ENCODE measurements at regions not wholly inside any gene's neighbourhood (a gene's known extent, or its start where the extent isn't known, plus 50 kb on each side); places are given as distances from the start of the nearest gene placed in this dataset.

- TF ChIP-seq REST (IDR thresholded peaks at IDR 0.05; ENCODE audit: low read depth, low read length) (no peak), RCOR1 (IDR thresholded peaks at IDR 0.05; ENCODE audit: low read length) (no peak), POLR2AphosphoS5 (IDR thresholded peaks at IDR 0.05; ENCODE audit: low read depth, low read length) (no peak), GATA2 (CRISPR knock-in tag; IDR thresholded peaks at IDR 0.05) (no peak), USF1 (IDR thresholded peaks at IDR 0.05; ENCODE audit: borderline replicate concordance, low read depth) (no peak), FOXJ3 (CRISPR knock-in tag; IDR thresholded peaks at IDR 0.05) (no peak)
These were observed 99.8 kb upstream of the CPNE4 start (continued) for GRCh38 chr3:132134611-132135010.

- TF ChIP-seq TCF12 (IDR thresholded peaks at IDR 0.05) (peak; percentile 84), ZBTB33 (IDR thresholded peaks at IDR 0.05; ENCODE audit: borderline replicate concordance, low read depth) (no peak), MEF2A (IDR thresholded peaks at IDR 0.05; ENCODE audit: borderline replicate concordance, low read depth) (peak; percentile 35; the same call in 1 of the 2 replicates), CHD2 (IDR thresholded peaks at IDR 0.05; ENCODE audit: low read length, partially characterized antibody) (no peak), NFIC (IDR thresholded peaks at IDR 0.05; ENCODE audit: borderline replicate concordance) (peak; percentile 65), PBX3 (IDR thresholded peaks at IDR 0.05) (peak; percentile 49), RXRA (IDR thresholded peaks at IDR 0.05; ENCODE audit: borderline replicate concordance, low read depth) (peak; percentile 61), TEAD4 (IDR thresholded peaks at IDR 0.05; ENCODE audit: borderline replicate concordance, insufficient read depth) (peak; percentile 78; the same call in 1 of the 2 replicates), POLR2AphosphoS5 (IDR thresholded peaks at IDR 0.05; ENCODE audit: low read depth, low read length) (peak; percentile 58; the same call in 1 of the 2 replicates), EP300 (IDR thresholded peaks at IDR 0.05; ENCODE audit: borderline replicate concordance in 1 of 2, low read depth in 1 of 2, low read length in 1 of 2) (peak in 1 of 2 experiments; percentile 78; a peak in 2 of 4 replicates), JUND (IDR thresholded peaks at IDR 0.05) (peak; percentile 91), MAX (IDR thresholded peaks at IDR 0.05; ENCODE audit: low read depth) (no peak), FOSL2 (IDR thresholded peaks at IDR 0.05; ENCODE audit: borderline replicate concordance, low read depth) (peak; percentile 97), MXI1 (IDR thresholded peaks at IDR 0.05; ENCODE audit: low read depth, low read length) (no peak)
- DNase-seq: peak; percentile 13
- Histone ChIP-seq H3K9me3 (no peaks in the 10 kb centered on the region), H2AFZ (ENCODE audit: low read depth) (peak overlapping the region; percentile 75), H3K27ac (ENCODE audit: low read depth in 2 of 2, low read length in 1 of 2) (peak overlapping the region in 1 of 2 experiments; percentile 98; a peak in 2 of 4 replicates), H3K79me2 (ENCODE audit: insufficient read depth) (no peaks in the 10 kb centered on the region), H3K4me1 (ENCODE audit: control insufficient read depth in 1 of 2, insufficient read depth in 2 of 2, low read depth in 1 of 2, low read length in 1 of 2) (peaks cover 0 to 17% of the 10 kb centered on the region in 2 experiments; a peak in 2 of 4 replicates), H3K9ac (peak overlapping the region; percentile 82), H3K9me2 (no peaks in the 10 kb centered on the region), H3K4me2 (peak overlapping the region; percentile 77), H3K27me3 (ENCODE audit: insufficient read depth) (no peaks in the 10 kb centered on the region), H3F3A (replicated peaks; ENCODE audit: insufficient read depth) (peaks cover 20% of the 10 kb centered on the region), H3K36me3 (replicated peaks in 1 of 2; ENCODE audit: control insufficient read depth in 1 of 2, insufficient read depth in 2 of 2, low read length in 1 of 2) (no peaks in the 10 kb centered on the region), H3K4me3 (ENCODE audit: low read depth in 2 of 2, low read length in 1 of 2) (peak overlapping the region; percentile 17 to 53; a peak in 3 of 4 replicates), H4K20me1 (ENCODE audit: insufficient read depth) (no peaks in the 10 kb centered on the region)
- ChIA-PET POLR2A (no interaction called here), CTCF (interaction anchor here (0.6 to 1.3 kb wide), 2 partner anchors 17 to 97 kb away, joined by 3 read pairs; no protein-coding TSS in a partner anchor)
- WGBS (ENCODE audit: low lambda C conversion rate): 29% methylated on average over 4 of the region's 4 CpGs
These were observed 101.0 kb upstream of the CPNE4 start for GRCh38 chr3:132135628-132136333.
